Panc1 (cell line): ENCODE measurements at regions not wholly inside any gene's neighbourhood (a gene's known extent, or its start where the extent isn't known, plus 50 kb on each side); places are given as distances from the start of the nearest gene placed in this dataset.

Experiments
- CTCF ChIP-seq: fragments of 450-650 bp; IDR thresholded peaks from 2 replicates; pipeline ENCODE4 v1.5.1; 2017; ENCODE audit warnings: mild to moderate bottlenecking
- POLR2AphosphoS5 ChIP-seq: IDR thresholded peaks from 2 replicates; pipeline ENCODE4 v1.6.1; 2012; ENCODE audit warnings: mild to moderate bottlenecking, low read depth, low read length, moderate library complexity
- REST ChIP-seq, 2 experiments: IDR thresholded peaks; 2 replicates each; pipeline ENCODE4 v1.6.1; 2011 to 2012; ENCODE audit warnings: low read depth in 2 of 2, control low read depth in 1 of 2, low read length in 1 of 2, mild to moderate bottlenecking in 1 of 2, moderate library complexity in 1 of 2; ENCODE audit not compliant: insufficient read depth in 1 of 2

- TF ChIP-seq CTCF (no peak), POLR2AphosphoS5 (no peak), REST (IDR thresholded peaks at IDR 0.05; ENCODE audit: insufficient read depth in 1 of 2, low read depth in 2 of 2, low read length in 1 of 2) (no peak)
These were observed 87.9 kb downstream of the INHBB start for GRCh38 chr2:120433816-120434290.
